Right ventricle myocardium superior (tissue), 1 donor: ENCODE measurements at regions not wholly inside any gene's neighbourhood (a gene's known extent, or its start where the extent isn't known, plus 50 kb on each side); places are given as distances from the start of the nearest gene placed in this dataset.
A peak's percentile ranks its signal among the peaks of the same experiment; 100 is the strongest.
"Not testable (repeated sequence)": the region's sequence is repeated elsewhere in the genome, so short reads cannot be mapped to it uniquely, and the experiment has no call there.

Experiments used
- ATAC-seq: fragments of 200-7000 bp; cut with Tn5 transposase; one replicate; pipeline ENCODE4 v1.9.1; 2020; ENCODE audit warnings: mild to moderate bottlenecking; ENCODE audit not compliant: poor library complexity
- DNase-seq: peaks from one replicate; pipeline ENCODE4 v3.0.0-alpha.2; 2020
- intact Hi-C: fragments of 100-400 bp; cut with DNase I; formaldehyde crosslinking; loops from one replicate; pipeline ENCODE4 v1.11.2; 2022
- donor health status: DM: no; HTN: yes; CAD: no; lungs with severe emphysema.

- ATAC-seq (no peak), DNase-seq (no peak)
- intact Hi-C loops, result no loop called here
These were observed 607.4 kb upstream of the B3GAT1 start for GRCh38 chr11:135019343-135019871.

GRCh38 chr11:135017296-135017695 lies 605.3 kb upstream of the B3GAT1 start:
- intact Hi-C loops, result no loop called here
- ATAC-seq, result no peak
- no peak for DNase-seq

- intact Hi-C loops, result no loop called here
- DNase-seq (no peak), ATAC-seq (no peak)
These were observed 603.9 kb upstream of the B3GAT1 start for GRCh38 chr11:135015966-135016365.

GRCh38 chr11:135011313-135011712 lies 599.3 kb upstream of the B3GAT1 start:
- intact Hi-C loops, DNase-seq, ATAC-seq: not testable (repeated sequence)

GRCh38 chr11:135009125-135009524 lies 597.1 kb upstream of the B3GAT1 start:
- ATAC-seq, result peak; percentile 88
- no peak for DNase-seq
- intact Hi-C loops, result no loop called here

GRCh38 chr11:135008412-135008811 lies 596.4 kb upstream of the B3GAT1 start:
- no peak for DNase-seq
- peak; percentile 59 for ATAC-seq
- intact Hi-C loops, result no loop called here

GRCh38 chr11:135008001-135008405 lies 596.0 kb upstream of the B3GAT1 start:
- ATAC-seq (no peak), DNase-seq (no peak)
- intact Hi-C loops, result no loop called here

GRCh38 chr11:135006800-135007199 lies 594.8 kb upstream of the B3GAT1 start:
- DNase-seq (no peak), ATAC-seq (no peak)
- intact Hi-C loops, result no loop called here

GRCh38 chr11:135004495-135004894 lies 592.5 kb upstream of the B3GAT1 start:
- ATAC-seq (peak; percentile 62), DNase-seq (no peak)
- intact Hi-C loops, result no loop called here

GRCh38 chr11:135002236-135002635 lies 590.2 kb upstream of the B3GAT1 start:
- no peak for DNase-seq
- ATAC-seq, result no peak
- intact Hi-C loops, result no loop called here

GRCh38 chr11:135001581-135001980 lies 589.5 kb upstream of the B3GAT1 start:
- intact Hi-C loops, result no loop called here
- ATAC-seq (no peak), DNase-seq (no peak)

- intact Hi-C loops, ATAC-seq, DNase-seq: not testable (repeated sequence)
These were observed 589.0 kb upstream of the B3GAT1 start for GRCh38 chr11:135001065-135001464.

- ATAC-seq (no peak), DNase-seq (no peak)
- intact Hi-C loops, result no loop called here
These were observed 587.5 kb upstream of the B3GAT1 start for GRCh38 chr11:134999590-134999989.

- no peak for DNase-seq
- ATAC-seq, result peak; percentile 57
- intact Hi-C loops, result no loop called here
These were observed 585.7 kb upstream of the B3GAT1 start for GRCh38 chr11:134997652-134998320.

- no peak for ATAC-seq
These were observed 583.7 kb upstream of the B3GAT1 start for GRCh38 chr11:134995741-134996140.

GRCh38 chr11:134994431-134994830 lies 582.4 kb upstream of the B3GAT1 start:
- ATAC-seq (no peak), DNase-seq (no peak)
- intact Hi-C loops, result no loop called here

More at GRCh38 chr11:134995741-134996140, 583.7 kb upstream of the B3GAT1 start:
- DNase-seq, result no peak
- intact Hi-C loops, result no loop called here

- intact Hi-C loops, result no loop called here
- DNase-seq (no peak), ATAC-seq (no peak)
These were observed 581.7 kb upstream of the B3GAT1 start for GRCh38 chr11:134993691-134994243.

- intact Hi-C loops, result no loop called here
These were observed 580.9 kb upstream of the B3GAT1 start for GRCh38 chr11:134992981-134993380.

GRCh38 chr11:134988495-134988894 lies 576.5 kb upstream of the B3GAT1 start:
- DNase-seq (no peak), ATAC-seq (no peak)
- intact Hi-C loops, result no loop called here

More at GRCh38 chr11:134992981-134993380, 580.9 kb upstream of the B3GAT1 start:
- DNase-seq, result no peak
- no peak for ATAC-seq

GRCh38 chr11:134987822-134988221 lies 575.8 kb upstream of the B3GAT1 start:
- no peak for ATAC-seq
- intact Hi-C loops, result no loop called here
- no peak for DNase-seq
